ELR (cell line): ENCODE measurements at regions not wholly inside any gene's neighbourhood (a gene's known extent, or its start where the extent isn't known, plus 50 kb on each side); places are given as distances from the start of the nearest gene placed in this dataset.

Experiments used
- DNase-seq: peaks from one replicate; pipeline ENCODE4 v3.0.0-alpha.2; 2015; ENCODE audit warnings: low read depth

DNA sequence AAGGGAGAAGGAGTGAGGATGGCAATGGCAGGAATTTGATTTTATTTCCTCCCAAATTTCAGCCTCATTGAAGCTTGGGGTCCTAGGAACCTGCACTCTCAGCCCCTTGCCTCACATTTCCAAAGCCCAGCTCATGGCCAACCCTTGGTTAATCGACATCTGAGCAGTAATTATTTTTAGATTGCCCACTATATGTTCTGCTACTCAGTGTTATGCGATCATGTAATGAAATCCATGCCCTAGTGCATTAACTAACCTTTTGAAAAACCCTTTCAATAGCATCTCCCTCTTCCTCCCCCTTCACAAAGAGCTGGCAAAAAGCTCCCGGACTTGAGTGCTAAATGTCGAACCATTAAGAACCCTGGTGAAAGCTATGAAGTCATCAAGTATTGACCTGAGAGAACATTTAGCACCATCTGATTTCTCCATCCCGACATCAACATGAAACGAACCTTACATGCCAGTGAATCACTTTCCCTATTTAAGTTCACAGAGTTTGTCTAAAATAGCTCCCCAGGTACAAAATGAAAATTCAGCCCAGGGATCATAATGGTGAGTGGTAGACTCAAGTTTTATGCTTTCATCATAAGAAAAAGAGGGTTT is 59.2 kb upstream of the RPS6KA3 start:
- no peak for DNase-seq

GRCh38 chrX:20322887-20323286 is 56.2 kb upstream of the RPS6KA3 start:
- no peak for DNase-seq

DNA sequence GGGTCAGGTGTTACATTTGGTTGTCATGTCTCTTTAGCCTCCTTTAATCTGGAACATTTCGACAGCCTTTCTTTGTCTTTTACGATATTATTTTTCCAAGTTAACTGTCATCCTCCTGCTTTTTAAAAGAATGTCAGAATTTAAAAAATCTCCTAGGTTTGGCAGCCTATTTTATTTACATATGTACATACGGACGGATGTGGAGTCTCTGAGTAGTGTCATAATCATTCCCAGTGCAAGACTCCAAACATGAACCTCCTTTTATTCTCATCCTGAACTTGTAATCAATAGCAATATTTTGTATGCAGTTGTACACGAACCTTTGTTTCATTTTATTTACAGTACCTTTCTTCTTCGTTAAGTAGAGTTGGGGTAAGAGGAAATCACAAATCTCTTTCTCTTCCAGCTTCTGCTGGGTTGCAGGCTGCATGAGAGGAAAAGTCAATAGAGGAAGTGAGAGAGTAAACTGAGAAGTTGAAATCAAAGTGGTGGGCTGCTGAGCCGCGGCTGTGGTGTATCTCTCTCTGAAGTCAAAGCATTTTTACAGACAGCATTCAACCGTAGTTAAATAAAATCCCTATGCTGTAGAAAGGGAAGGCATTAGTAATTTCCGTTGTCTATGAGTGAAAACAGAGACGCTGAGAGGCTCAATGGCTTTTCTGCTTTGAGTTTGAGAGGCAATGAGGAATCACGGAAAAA is 53.9 kb upstream of the RPS6KA3 start:
- DNase-seq: no peak

DNA sequence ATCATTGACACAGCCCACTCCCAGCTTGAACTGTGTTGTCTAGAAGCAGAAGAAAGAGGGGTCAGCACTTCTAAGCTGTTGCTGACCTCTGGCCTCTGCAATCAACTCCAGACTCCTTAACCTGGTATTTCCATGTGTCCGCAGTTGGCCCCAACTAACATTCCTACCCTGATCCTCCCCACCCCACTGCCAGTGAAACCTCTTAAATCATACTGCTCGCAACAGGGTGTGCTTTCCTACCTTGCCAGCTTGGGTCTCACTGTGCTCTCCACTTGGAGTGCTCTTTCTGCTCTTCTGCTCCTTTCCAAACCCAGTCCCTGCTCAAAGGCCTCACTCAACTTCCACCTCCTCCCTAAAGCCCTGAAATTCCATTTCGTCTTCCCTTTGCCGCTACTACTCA is 52.3 kb upstream of the RPS6KA3 start:
- DNase-seq: no peak

DNA sequence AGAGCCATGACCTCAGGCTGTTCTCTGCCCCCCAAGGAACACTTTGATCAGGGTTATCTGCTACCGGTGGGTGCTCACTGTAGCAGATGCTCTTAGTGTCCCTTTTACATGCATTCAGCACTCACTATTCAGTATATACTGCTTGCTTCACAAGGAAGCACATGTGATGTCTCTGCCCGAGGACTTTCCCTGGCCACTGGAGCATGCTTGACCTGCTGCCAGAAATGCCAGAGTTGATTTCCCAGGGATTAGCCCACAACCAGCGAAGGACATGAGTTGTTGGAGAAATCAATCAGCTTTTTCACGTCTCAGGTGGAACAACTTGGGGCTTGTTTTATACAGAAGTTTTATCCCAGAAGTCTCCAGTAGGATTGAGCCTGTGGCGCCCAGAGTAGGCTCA is 51.2 kb upstream of the RPS6KA3 start:
- no peak for DNase-seq
